Amygdala (tissue), 56 donors: ENCODE measurements at regions not wholly inside any gene's neighbourhood (a gene's known extent, or its start where the extent isn't known, plus 50 kb on each side); places are given as distances from the start of the nearest gene placed in this dataset.

Experiments used
- DNase-seq, 56 donors: peaks; one replicate each; lab custom pipeline; 2025; lab: John Stamatoyannopoulos, UW

DNA sequence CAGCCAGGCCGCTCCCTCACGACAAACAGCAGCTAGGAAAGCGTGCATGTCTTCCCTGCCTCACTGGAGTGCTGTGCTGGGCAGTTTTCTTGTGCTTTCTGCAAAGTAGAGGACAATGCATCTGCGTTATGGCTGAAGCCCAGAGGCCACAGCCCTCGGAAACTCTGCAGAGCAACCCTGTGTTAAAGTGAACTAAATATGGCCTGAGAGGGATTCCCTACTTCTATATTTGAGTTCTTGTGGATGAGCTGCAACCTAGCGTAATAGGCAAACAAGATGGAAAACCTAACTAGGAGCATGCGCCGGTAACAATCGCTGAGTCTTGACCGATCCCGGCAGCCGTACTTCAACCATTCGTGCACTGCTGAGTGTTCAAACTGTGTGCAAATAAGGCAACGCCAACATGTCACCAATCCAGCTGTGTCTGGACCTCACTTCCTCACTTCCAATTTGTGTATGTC, 471.9 kb upstream of the HS6ST1 start:
- peak in 1 of 56 donors; percentile 46 for DNase-seq

DNA sequence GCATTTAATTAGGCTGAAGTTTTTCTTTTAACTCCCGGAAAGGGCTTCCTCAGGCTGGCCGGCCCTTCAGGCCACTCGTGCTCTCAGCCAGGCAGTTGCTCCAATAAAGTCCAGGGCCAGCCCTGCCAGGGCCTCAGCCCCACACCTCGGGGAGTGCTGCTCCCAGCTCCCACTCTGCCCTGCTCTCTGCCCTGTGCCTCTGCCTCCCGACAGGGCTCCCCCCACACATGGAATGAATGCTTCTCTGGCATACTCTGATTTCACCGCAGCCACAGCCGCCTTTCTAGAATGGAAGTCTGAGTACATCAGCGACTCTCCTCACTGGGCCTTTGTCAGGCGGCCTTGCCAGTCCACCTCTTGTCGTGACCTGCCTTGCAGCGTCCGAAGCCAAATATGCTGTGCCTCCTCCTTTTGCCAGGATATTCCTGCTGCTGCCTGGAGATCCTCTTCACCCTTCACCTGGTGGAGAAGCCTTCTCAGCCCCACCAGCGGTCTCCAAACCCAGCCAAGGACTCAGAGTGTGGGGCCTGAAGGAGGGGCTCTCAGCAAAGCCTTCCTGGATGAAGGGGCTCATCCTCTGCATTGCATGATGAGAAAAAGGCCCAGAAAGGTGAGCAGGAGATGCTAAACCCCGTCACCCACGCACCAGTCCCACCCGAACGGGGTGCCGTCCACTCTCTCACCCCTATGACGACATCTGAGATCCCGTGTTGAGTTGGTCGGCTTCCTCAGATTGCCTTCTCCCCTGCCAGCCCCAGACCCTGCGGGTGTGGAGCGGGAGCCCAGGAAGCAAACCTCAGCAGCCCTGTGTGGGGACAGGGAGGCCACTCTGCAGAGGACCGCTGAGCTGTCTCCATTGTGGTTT, 472.7 kb upstream of the HS6ST1 start:
- peak in 4 of 56 donors; percentile 11 to 40 (median 16) for DNase-seq

DNA sequence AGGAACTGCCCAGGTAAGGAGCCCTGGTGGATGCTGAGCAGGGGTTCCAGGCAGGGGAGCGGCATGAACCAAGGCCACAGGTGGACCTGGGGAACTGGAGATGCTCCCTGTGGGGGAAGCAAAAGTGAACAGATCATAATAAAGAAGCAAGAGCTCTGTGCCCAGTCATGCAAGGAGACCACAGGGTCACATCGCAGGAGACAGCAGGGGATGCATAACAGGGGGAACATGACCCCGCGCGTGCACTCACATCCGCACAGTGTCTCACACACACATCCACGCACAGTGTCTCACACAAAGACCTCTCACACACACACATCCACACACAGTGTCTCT, 473.3 kb upstream of the HS6ST1 start:
- no peak for DNase-seq

DNA sequence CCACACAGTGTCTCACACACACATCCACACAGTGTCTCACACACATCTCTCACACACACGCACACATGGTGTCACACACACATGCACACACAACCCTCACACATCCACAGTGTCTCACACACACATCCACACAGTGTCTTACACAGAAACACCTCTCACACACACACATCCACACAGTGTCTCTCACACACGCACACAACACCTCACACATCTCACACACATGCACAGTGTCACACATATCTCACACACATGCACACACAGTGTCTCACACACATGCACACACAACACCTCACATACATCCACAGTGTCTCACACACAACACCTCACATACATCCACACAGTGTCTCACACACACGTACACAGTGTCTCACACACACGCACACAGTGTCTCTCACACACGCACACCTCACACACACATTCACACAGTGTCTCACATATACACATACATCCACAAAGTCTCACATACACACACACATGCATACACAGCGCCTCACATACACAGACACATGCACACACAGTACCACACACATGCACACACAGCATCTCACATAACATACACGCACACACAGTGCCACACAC, 473.9 kb upstream of the HS6ST1 start:
- no peak for DNase-seq

DNA sequence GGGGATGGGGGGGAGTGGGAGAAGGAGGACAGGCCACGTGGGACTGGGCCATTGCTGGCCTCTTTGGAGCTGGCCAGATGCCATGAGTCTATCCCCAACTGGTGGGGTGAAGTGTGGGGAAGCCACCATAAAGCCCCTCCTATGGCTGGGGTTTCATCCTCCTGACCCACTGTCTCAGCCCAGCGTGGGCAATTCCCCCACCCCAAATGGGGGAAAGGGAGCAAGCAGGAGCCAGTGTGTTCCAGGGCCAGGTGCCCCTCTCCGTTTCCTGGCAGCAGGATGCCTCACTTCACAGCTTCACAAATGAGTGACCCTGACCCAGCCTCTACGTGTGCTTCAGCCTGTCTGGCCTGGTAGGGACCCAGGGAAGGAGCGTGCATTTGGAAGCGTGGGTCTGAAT, 474.7 kb upstream of the HS6ST1 start:
- no peak for DNase-seq

DNA sequence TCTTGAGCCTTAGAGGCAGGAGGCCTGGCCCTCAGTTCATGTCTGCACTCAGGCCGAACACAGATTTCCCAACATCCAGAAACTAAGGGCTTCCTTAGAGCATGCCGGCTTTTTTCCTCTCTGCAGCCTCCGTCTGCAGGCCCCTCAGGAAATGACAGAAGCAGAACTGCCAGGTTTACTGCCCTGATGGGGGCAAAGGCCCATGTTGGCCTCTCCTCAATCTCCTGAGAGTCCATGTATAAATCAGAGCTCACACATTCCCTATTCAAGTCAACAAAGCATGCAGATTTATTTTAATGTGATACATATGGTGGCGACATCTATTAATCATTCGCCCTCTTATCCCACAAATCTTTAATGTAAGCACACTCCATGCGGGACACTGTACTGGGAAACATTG, 475.6 kb upstream of the HS6ST1 start:
- no peak for DNase-seq

DNA sequence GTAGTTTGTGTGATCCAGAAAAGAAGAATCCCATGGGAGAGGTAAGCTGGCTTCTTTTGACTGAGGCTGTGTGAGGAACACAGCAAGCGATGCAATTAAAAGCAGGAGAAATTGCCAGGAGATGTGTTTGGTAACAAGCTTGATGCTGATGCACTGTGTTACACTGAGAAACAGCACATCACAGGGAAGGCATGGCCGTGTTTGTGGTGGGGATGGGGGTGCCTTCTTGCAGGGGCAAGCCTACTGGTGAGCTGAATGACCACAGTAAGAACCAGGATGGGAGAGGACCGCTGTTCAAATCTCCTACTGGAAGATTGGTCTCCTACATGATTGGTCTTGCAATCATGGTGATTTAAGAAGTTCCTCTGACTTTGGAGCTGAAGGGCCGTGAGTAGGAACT, 477.7 kb upstream of the HS6ST1 start:
- DNase-seq, result no peak

DNA sequence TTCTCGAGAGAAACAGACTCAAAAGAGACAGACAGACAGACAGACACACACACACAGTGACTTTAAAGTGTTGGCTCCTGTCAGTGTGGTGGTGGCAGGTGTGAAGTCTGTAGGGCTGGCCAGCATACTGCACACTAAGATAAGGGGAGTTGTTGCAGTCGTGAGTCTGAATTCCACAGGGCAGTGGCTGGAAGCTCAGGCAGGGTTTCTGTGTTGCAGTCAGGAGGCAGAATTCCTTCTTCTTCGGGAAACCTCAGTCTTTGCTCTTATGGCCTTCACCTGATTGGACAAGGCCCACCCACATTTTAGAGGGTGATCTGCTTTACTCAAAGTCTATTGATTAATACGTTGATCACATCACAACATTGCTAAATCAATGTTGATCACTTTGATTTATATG, 478.4 kb upstream of the HS6ST1 start:
- DNase-seq, result no peak

DNA sequence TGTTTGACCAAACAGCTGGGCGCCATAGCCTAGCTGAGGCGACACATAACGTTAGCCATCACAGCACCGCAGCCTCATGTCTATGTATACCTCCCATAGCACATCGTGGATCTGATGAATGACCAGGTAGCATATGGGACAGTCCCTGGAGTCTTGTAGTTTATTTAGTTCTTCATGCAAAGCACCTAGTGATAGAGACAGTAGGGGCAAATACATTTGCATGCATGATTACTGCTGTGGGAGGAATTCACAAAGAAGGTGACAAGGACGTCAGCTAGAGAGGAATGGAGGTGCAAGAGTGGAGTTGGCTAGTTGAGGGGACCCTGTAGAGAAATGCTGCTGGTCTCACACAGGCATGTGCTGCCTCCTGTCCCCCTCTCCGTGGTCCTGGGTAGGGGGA, 478.9 kb upstream of the HS6ST1 start:
- no peak for DNase-seq

DNA sequence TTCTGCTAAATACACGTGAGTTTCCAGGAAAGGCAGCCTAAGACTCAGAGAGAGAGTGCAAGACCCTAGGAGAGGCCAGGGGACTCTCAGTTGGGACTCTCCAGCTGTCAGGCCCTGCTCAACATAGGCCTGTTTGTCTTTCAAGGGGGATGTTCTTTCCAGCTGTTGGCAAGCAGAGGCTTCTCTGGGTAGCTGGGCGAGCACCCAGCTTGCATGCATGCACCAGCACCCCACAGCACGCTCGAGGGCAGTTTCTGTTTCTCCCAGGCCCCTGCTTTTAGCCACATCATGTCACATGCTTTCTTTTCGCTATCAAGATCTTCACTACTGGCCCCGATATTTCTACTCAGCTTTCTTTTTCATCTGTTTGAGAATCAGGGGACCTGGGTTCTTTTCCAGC, 479.3 kb upstream of the HS6ST1 start:
- peak in 1 of 56 donors; percentile 28 for DNase-seq

DNA sequence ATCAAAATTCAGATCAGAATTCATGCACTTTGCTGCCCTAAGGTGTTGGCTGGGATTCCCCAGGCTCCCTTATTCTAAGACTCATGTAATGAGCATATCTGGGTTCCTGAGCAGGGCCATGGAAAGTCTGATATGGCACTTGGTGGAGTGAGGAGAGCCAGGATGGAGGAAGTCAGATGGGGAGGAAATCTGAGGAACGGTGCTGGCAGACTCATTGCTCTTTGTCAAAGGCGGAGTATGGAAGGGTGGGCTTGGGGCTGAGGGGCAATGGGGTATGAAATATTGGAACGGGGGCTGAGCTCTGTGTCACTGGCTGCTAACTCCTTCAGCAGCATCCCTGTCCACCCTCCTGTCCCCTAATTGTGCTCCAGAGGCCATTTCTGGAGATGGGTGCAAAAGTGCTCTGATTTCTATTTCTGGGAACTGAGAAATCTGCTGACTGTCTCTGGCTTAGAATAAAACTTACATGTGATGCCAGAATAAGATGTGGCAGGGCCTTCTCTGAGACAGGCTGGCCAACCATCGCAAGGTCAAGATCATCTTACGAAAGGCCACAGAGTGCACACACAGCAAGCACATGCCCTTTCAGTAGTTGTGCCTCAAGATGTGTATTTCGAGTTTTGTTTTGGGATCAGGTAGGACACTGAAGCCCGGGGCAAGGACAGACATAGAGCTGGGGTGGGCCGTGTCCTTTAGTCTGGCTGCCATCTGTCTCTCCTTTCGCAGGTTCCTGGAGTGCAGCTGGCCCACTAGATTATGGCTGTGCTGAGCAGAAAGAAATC, 480.0 kb upstream of the HS6ST1 start:
- peak in 1 of 56 donors; percentile 42 for DNase-seq

DNA sequence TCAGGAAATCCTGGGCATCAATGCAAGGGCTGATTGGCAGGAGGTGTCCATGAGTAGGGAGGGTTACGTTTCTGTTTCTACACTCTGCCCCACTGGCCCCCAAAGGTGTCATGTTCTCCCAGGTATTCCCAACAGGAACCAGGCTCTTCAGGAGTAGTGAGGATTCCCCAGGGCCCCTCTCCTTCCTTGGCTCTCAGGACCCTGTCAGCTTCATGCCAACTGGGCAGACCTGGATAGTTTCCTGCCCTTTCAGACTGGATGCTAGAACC, 480.6 kb upstream of the HS6ST1 start:
- DNase-seq, result no peak

DNA sequence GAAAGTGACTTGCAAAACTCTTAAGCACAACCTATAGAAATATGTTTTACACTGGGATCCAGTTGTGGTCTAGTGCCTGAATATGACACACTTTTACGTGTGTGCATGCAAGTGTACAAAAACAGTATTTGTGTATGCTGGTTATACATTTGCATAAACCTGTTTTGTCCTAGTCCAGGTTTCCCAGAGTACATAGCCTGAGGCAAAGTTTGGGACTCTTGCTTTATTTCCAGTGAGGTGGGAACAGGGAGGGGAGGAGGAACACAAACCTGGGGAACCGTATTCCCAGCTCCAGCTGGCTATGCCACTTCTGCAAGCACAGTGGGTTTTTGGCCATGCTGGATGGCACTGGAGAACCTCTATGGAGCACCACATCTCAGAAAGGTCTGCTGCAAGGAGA, 481.1 kb upstream of the HS6ST1 start:
- DNase-seq, result no peak

DNA sequence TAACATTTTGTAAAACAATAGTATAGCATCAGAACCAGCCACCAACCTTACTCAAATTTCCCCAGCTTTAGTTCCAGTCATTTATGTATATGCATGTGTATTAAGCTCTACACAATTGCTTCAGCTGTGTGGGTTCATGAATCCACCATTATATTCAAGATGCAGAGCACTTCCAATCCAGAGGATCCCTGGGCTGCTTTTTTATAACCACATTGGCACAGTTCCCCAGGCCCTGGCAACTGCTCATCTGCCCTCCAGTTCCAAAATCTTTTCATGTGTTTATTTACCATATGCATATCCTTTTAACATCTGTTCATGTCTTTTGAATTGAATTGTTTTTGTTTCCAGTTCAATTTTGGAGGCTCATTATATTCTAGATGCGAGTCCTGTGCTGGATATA, 482.9 kb upstream of the HS6ST1 start:
- no peak for DNase-seq

DNA sequence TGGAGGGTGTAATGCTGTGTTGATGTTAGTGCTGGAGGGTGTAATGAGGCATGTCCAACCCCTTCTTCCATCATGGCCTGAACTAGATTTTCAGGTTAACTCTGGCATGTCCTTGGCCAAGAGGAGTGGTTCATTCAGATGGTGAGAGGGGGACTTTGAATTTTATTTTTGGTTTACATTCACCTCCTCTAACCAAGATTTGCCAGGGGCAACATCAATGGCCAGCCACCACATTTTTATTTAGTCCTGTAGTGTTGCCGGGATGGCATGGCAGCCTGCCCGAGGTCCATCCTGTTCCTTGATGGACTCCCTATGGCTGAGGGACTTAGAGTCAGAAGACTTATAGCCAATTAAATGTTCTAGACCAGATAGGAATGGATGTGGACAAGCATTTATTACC, 484.6 kb upstream of the HS6ST1 start:
- DNase-seq, result no peak

DNA sequence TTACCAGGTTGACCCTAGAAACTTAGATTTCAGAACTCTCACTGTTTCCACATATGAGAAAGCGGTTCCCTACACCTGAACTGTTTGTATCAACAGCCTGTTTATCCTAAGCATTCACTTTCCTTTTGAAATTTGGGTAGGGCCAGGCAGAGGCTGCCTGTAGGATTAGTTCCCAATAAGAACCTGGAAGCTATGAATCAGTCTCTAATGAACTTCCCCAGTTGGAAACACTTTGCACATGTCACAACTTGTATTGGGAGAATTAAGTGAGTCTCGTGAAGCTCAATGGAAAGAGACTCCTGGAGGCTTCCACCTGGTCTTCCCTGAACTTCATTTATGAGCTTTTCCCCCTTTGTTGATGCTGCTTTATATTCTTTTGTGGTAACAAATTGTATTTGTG, 486.6 kb upstream of the HS6ST1 start:
- no peak for DNase-seq

DNA sequence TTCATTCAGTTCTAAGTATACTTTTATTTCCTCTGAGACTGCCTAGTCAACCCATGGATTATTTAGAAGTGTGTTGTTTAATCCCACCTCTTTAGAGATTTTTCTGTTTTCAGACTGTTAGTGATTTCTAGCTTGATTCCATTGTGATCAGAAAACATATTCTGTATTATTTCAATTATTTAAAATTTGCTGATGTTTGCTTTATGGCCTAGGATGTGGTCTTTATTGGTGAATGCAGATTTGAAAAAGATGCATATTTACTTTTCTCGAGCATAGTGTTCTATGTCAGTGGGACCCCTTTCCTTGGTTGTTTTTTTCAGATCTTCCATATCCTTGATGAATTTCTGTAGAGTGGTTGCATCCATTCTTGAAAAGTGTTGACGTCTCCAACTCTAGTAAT, 487.2 kb upstream of the HS6ST1 start:
- DNase-seq, result no peak

DNA sequence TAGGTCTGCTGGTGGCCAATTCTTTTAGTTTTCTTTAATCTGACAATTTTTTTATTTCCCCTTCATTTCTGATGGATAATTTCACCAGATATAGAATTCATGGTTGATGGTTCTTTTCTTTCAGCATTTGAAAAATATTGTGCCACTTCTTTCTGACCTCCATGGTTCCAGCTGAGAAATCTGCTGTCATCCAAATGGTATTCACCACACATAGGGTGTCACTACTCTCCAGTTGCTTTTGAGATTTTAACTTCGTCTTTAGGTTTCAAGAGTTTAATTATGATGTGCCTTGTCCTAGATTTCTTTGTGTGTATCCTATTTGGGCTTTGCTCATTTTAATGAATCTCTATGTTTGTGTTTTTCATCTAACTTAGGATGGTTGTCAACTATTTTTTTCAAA, 488.6 kb upstream of the HS6ST1 start:
- DNase-seq, result no peak

DNA sequence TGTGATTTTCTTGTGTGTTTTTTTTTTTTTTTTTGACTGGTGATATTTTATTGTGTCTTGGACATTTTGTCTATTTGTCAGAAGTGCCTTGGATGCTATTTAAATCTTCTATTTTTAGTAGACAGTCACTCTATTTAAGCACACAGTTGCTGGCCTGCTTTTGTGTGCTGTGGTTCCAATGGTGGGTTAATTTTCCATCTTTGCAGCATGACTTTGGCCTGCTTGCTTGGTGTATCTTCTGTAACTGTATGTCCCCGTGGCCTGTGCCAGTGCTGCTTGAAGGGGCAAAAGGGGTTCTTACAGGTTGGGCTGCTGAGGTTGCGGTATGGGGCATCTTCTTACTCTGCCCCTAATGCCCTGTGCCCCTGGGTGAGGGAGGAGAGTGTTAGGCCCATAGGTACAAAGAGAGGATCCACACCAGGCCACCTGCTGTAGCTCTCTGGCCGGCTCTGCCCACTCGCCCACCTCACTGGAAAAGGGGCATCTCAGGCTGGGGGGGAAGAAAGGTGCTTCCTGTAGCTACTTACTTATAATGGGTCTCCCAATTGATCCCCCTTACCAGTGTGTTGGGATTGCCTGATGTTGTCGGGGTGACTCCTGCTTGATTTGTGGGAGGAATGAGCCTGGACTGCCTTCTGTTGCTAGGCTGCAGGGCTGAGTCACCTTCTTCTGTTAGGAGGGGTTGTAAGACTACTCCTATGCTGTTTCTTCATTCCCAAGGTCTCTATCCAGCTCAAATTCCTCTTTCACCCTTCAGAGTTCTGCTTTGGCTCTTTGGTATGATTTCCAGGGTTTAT, 490.0 kb upstream of the HS6ST1 start:
- DNase-seq, result peak in 8 of 56 donors; percentile 16 to 59 (median 28)

DNA sequence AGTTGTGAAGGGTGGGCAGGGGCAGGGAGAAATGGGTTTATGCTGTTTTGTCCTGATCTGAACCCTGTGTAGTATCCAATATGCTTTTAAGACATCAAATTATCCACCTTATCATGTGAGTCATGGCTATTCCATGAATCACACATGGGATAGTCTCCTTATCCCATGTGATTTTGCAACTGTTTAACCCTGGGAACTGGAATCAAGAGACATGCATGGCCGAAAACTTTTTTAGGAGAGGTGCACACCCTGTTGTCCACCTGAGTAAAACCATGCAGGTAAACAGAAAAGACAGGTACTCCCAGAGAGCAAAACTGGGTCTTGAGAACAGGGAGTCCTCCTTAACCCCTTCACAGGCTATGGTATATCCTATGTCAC, 490.6 kb upstream of the HS6ST1 start:
- DNase-seq, result no peak

DNA sequence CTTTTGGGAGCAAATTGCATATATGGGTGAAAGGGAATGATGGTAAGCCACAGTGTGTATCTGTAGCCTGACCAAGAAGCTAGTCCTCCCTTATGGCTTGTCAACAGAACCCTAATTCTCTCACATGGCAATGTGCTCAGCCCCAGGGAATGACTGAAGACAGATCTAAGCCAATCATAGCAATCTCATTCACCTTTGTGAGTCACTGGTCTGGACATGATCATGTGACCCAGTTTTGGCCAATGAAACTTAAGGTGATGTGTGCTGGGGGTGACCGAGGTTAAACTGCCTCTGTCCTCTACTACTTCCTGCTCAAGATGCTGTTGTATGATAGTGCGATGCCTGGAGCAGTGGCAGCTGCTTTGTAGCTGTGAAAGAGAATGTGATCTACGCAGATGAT, 491.2 kb upstream of the HS6ST1 start:
- DNase-seq, result no peak
